ENCODE measurements at regions not wholly inside any gene's neighbourhood (a gene's known extent, or its start where the extent isn't known, plus 50 kb on each side); places are given as distances from the start of the nearest gene placed in this dataset.

DNA sequence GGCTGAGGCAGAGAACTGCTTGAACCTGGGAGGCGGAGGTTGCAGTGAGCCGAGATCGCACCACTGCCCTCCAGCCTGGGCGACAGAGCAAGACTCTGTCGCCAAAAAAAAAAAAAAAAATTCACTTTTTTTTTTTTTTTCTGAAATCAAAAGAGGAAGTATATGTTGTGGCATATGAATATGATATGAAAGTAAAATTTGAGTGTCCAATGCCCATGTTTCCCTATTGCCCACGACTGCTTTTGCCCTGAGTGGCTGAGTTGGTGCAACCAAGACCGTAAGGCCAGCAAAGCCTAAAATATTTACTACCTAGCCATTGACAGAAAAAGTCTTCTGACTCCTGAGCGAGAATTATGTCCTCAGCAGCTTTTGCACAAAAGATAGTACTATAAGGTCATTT is 101.7 kb upstream of the PARP11 start:
- TF ChIP-seq EZH2 (IDR thresholded peaks at IDR 0.05; ENCODE audit: insufficient read depth, poor library complexity, severe bottlenecking) (no peak), EZH2phosphoT487 (IDR thresholded peaks at IDR 0.05; ENCODE audit: insufficient read depth, low read depth) (no peak)
